Right atrium auricular region (tissue), 2 donors: ENCODE measurements at regions not wholly inside any gene's neighbourhood (a gene's known extent, or its start where the extent isn't known, plus 50 kb on each side); places are given as distances from the start of the nearest gene placed in this dataset.
"Not testable (repeated sequence)": the region's sequence is repeated elsewhere in the genome, so short reads cannot be mapped to it uniquely, and the experiment has no call there.

Experiments
- DNase-seq: peaks from one replicate; pipeline ENCODE4 v3.0.0-alpha.2; 2019; ENCODE audit warnings: low spot score
- H3K27ac ChIP-seq, 2 donors: fragments of 200-600 bp; sonication (generic); 1 replicate in 1 of 2; 2 replicates in 1 of 2; pipeline ENCODE4 v1.5.1; 2016 to 2019
- H3K27me3 ChIP-seq, 2 donors: fragments of 200-600 bp; sonication (generic); one replicate each; pipeline versions ENCODE4 v1.5.1 to v1.6.0; 2017 to 2019
- H3K36me3 ChIP-seq: fragments of 200-600 bp; sonication (generic); one replicate; pipeline ENCODE4 v1.5.1; 2016
- H3K4me1 ChIP-seq, 2 donors: fragments of 200-600 bp; sonication (generic); one replicate each; pipeline versions ENCODE4 v1.5.1 to v1.6.0; 2017 to 2019
- H3K4me3 ChIP-seq, 2 donors: fragments of 200-600 bp; sonication (generic); 1 replicate in 1 of 2; 2 replicates in 1 of 2; pipeline ENCODE4 v1.5.1; 2017 to 2019; ENCODE audit warnings: mild to moderate bottlenecking in 1 of 2, moderate library complexity in 1 of 2
- H3K9me3 ChIP-seq, 2 donors: fragments of 200-600 bp; sonication (generic); one replicate each; pipeline ENCODE4 v1.5.1; 2019
- CTCF ChIP-seq, 2 donors: fragments of 200-600 bp; sonication (generic); IDR thresholded peaks; one replicate each; pipeline ENCODE4 v1.5.1; 2019; ENCODE audit warnings: antibody characterized with exemption in 2 of 2

- H3K27ac ChIP-seq, result no peak overlapping the region
Observed at GRCh38 chr21:35504951-35505466, 455.9 kb upstream of the RUNX1 start.

GRCh38 chr21:35504277-35504676 is 455.2 kb upstream of the RUNX1 start:
- no peak overlapping the region for H3K27ac ChIP-seq
- H3K9me3 ChIP-seq, result no peaks in the 10 kb centered on the region
- H3K4me1 ChIP-seq, result peaks cover 0 to 18% of the 10 kb centered on the region in 2 donors
- H3K27me3 ChIP-seq, result no peaks in the 10 kb centered on the region
- DNase-seq, result no peak
- no peak for TF ChIP-seq CTCF (IDR thresholded peaks at IDR 0.05)
- no peak overlapping the region for H3K4me3 ChIP-seq
- H3K36me3 ChIP-seq, result no peaks in the 10 kb centered on the region

More at GRCh38 chr21:35504951-35505466, 455.9 kb upstream of the RUNX1 start:
- Histone ChIP-seq H3K4me3 (no peak overlapping the region), H3K36me3 (no peaks in the 10 kb centered on the region), H3K9me3 (no peaks in the 10 kb centered on the region), H3K27me3 (no peaks in the 10 kb centered on the region), H3K4me1 (peaks cover 0 to 18% of the 10 kb centered on the region in 2 donors)
- no peak for TF ChIP-seq CTCF (IDR thresholded peaks at IDR 0.05)
- no peak for DNase-seq

GRCh38 chr21:35503671-35504070 is 454.6 kb upstream of the RUNX1 start:
- no peak overlapping the region for H3K27ac ChIP-seq
- H3K36me3 ChIP-seq, result no peaks in the 10 kb centered on the region
- TF ChIP-seq CTCF (IDR thresholded peaks at IDR 0.05), result no peak
- H3K9me3 ChIP-seq, result no peaks in the 10 kb centered on the region
- DNase-seq, result no peak
- H3K4me1 ChIP-seq, result peaks cover 0 to 18% of the 10 kb centered on the region in 2 donors
- no peak overlapping the region for H3K4me3 ChIP-seq
- H3K27me3 ChIP-seq, result no peaks in the 10 kb centered on the region

GRCh38 chr21:35502821-35503220 is 453.7 kb upstream of the RUNX1 start:
- TF ChIP-seq CTCF (IDR thresholded peaks at IDR 0.05), result no peak
- H3K27me3 ChIP-seq, result no peaks in the 10 kb centered on the region
- no peak overlapping the region for H3K27ac ChIP-seq
- DNase-seq, result no peak
- H3K4me1 ChIP-seq, result peaks cover 0 to 12% of the 10 kb centered on the region in 2 donors
- no peaks in the 10 kb centered on the region for H3K9me3 ChIP-seq
- no peak overlapping the region for H3K4me3 ChIP-seq
- no peaks in the 10 kb centered on the region for H3K36me3 ChIP-seq

- not testable (repeated sequence) for H3K36me3 ChIP-seq, H3K27ac ChIP-seq, H3K4me3 ChIP-seq, H3K27me3 ChIP-seq, H3K4me1 ChIP-seq, DNase-seq, H3K9me3 ChIP-seq
Observed at GRCh38 chr21:35497522-35497921, 448.4 kb upstream of the RUNX1 start.

- no peak for TF ChIP-seq CTCF (IDR thresholded peaks at IDR 0.05)
- Histone ChIP-seq H3K27me3 (no peaks in the 10 kb centered on the region), H3K27ac (no peak overlapping the region), H3K4me1 (no peaks in the 10 kb centered on the region), H3K36me3 (no peaks in the 10 kb centered on the region), H3K9me3 (no peaks in the 10 kb centered on the region), H3K4me3 (no peak overlapping the region)
- no peak for DNase-seq
Observed at GRCh38 chr21:35491920-35492678, 443.0 kb upstream of the RUNX1 start.
